Spleen (tissue), 7 donors: ENCODE measurements at regions not wholly inside any gene's neighbourhood (a gene's known extent, or its start where the extent isn't known, plus 50 kb on each side); places are given as distances from the start of the nearest gene placed in this dataset.

ENCODE experiments used
- CTCF ChIP-seq, 11 experiments: fragments of 200-600 bp in 7 of 11; fragments of 450-650 bp in 4 of 11; sonication (generic) in 4 of 11; IDR thresholded peaks in 8 of 11; conservative IDR thresholded peaks in 3 of 11; 1 replicate in 7 of 11; 2 replicates in 4 of 11; pipeline versions ENCODE4 v1.4.0 to v1.8.0; 2016 to 2021; ENCODE audit warnings: antibody characterized with exemption in 11 of 11, inconsistent platforms in 4 of 11, mild to moderate bottlenecking in 1 of 11
- POLR2A ChIP-seq, 3 donors: fragments of 450-650 bp; IDR thresholded peaks; one replicate each; pipeline ENCODE4 v1.5.1; 2017; ENCODE audit warnings: antibody characterized with exemption in 3 of 3, mild to moderate bottlenecking in 1 of 3
- POLR2AphosphoS5 ChIP-seq, 3 donors: sonication (generic); formaldehyde crosslinking; IDR thresholded peaks; one replicate each; pipeline ENCODE4 v1.5.1; 2017; ENCODE audit warnings: antibody characterized with exemption in 3 of 3
- donor health status: DM: no; HTN: no; CAD: no; lungs with moderate emphysema.
- donor health status: DM: no; HTN: no; CAD: no.
- donor health status: DM: no; HTN: no; CAD: no.

GRCh38 chr15:96402403-96402802, 71.9 kb downstream of the NR2F2 start:
- TF ChIP-seq CTCF (IDR thresholded peaks at IDR 0.05 in 8 of 11, conservative IDR thresholded peaks at IDR 0.05 in 3 of 11) (no peak), POLR2A (IDR thresholded peaks at IDR 0.05) (no peak), POLR2AphosphoS5 (IDR thresholded peaks at IDR 0.05) (no peak)
